HG03135 (cell line): ENCODE measurements at regions not wholly inside any gene's neighbourhood (a gene's known extent, or its start where the extent isn't known, plus 50 kb on each side); places are given as distances from the start of the nearest gene placed in this dataset.
"Not testable (repeated sequence)": the region's sequence is repeated elsewhere in the genome, so short reads cannot be mapped to it uniquely, and the experiment has no call there.

Source experiments
- ATAC-seq: cut with Tn5 transposase; IDR thresholded peaks from one replicate; pipeline ENCODE4 v1.9.1; 2021; ENCODE audit warnings: mild to moderate bottlenecking, moderate library complexity; ENCODE audit not compliant: unreplicated experiment

- no peak for ATAC-seq
These were observed 131.7 kb upstream of the GDNF start for GRCh38 chr5:37971483-37972024.

GRCh38 chr5:37966871-37967270 is 127.0 kb upstream of the GDNF start:
- no peak for ATAC-seq

GRCh38 chr5:37966291-37966690 is 126.5 kb upstream of the GDNF start:
- no peak for ATAC-seq

- no peak for ATAC-seq
These were observed 122.5 kb upstream of the GDNF start for GRCh38 chr5:37962389-37962788.

- no peak for ATAC-seq
These were observed 117.4 kb upstream of the GDNF start for GRCh38 chr5:37957218-37957617.

- ATAC-seq: no peak
These were observed 115.9 kb upstream of the GDNF start for GRCh38 chr5:37955748-37956147.

- ATAC-seq: no peak
These were observed 114.7 kb upstream of the GDNF start for GRCh38 chr5:37954561-37954960.

GRCh38 chr5:37951946-37952721 is 112.3 kb upstream of the GDNF start:
- ATAC-seq: no peak

- no peak for ATAC-seq
These were observed 110.6 kb upstream of the GDNF start for GRCh38 chr5:37950436-37950835.

GRCh38 chr5:37945446-37945845 is 105.6 kb upstream of the GDNF start:
- ATAC-seq: no peak

- not testable (repeated sequence) for ATAC-seq
These were observed 103.3 kb upstream of the GDNF start for GRCh38 chr5:37943136-37943535.

- ATAC-seq: no peak
These were observed 101.2 kb upstream of the GDNF start for GRCh38 chr5:37940931-37941623.

- ATAC-seq: no peak
These were observed 99.0 kb upstream of the GDNF start for GRCh38 chr5:37938861-37939260.

- ATAC-seq: no peak
These were observed 98.4 kb upstream of the GDNF start for GRCh38 chr5:37938076-37938852.

GRCh38 chr5:37936091-37936490 is 96.2 kb upstream of the GDNF start:
- no peak for ATAC-seq

GRCh38 chr5:37933576-37933975 is 93.7 kb upstream of the GDNF start:
- ATAC-seq: no peak

GRCh38 chr5:37932450-37932849 is 92.6 kb upstream of the GDNF start:
- ATAC-seq: no peak

- ATAC-seq: no peak
These were observed 91.7 kb upstream of the GDNF start for GRCh38 chr5:37931541-37931940.

- ATAC-seq: no peak
These were observed 90.5 kb upstream of the GDNF start for GRCh38 chr5:37930350-37930749.

- ATAC-seq: no peak
These were observed 90.0 kb upstream of the GDNF start for GRCh38 chr5:37929791-37930190.

GRCh38 chr5:37927753-37928152 is 87.9 kb upstream of the GDNF start:
- not testable (repeated sequence) for ATAC-seq
